NCI-H82 treated with DMSO at 0.1 percent for 48 hours (cell line): ENCODE measurements at regions not wholly inside any gene's neighbourhood (a gene's known extent, or its start where the extent isn't known, plus 50 kb on each side); places are given as distances from the start of the nearest gene placed in this dataset.

Experiments used
- DNase-seq: peaks from one replicate; lab custom pipeline; 2025; ENCODE audit not compliant: unreplicated experiment; lab: John Stamatoyannopoulos, UW

DNA sequence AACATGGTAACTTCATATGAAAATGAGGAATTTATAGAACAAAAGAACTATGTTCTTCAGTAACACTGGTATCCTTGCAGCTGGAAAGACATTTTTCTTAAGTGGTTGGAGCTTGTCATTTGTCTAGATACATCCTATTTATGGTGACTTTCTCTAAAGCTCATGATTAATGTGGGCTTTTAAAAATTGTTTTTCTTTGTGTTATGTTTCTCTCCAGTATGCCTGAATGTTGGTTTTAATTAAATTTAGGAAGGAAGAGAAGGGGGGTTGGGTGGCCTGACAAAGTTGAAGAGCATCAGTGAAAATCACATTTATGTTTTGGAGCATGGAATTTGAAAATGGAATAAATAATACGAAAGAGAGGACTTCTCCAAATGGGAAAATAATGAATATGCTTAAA is 457.1 kb upstream of the ETAA1 start:
- no peak for DNase-seq

DNA sequence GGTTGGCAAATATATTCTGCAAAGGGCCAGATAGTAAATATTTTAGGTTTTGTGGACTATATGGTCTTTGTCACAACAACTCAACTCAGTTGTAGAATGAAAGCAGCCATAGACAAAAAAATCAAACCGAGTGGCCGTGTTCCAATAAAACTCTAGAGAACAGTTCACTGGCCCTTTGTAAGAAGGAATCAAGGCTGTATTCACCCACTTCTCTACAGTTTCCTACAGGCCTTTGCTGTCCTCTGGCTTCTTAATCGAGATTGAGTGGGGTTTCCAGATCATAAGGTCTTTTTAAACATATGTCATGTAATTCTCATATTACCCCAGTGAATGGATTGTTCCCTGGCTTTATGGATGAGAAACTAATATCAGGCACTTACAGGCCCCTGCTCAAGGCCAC is 448.9 kb upstream of the ETAA1 start:
- no peak for DNase-seq

DNA sequence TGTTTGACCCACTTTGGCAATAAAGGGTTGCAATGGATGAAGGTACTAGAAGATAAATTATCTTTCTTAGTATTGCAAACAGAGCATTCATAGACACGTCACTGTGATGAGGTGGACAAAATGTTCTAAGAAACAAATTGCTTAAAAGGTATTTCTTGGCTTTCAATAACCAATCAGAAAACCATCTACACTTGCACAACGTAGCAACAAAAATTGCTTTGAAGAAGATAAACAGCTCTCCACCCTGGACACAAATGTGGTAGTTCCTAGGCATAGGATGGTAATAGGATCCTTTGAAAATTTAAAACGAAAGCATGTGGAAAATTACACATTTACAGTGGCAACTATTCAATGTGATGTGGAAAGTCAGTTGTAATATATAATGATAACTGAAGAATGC is 439.9 kb upstream of the ETAA1 start:
- no peak for DNase-seq

DNA sequence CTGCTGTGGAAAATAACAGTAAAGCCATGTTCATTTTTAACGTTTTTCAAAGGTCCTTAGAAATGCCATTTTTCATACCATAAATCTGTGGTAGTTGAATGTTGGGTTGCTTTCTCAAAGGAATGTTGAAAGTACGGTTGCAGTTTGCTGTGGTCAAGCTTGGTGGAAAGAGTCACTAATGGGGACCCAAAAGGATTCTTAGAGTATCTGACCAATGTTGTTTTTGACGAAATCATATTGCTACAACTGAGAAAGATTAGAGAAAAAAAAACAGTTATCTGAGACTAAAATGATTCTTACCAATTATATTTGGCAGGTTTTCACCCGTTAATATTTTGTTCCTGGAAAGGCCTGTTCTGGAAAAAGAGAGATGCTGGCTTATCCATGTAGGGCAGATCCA is 439.5 kb upstream of the ETAA1 start:
- no peak for DNase-seq

DNA sequence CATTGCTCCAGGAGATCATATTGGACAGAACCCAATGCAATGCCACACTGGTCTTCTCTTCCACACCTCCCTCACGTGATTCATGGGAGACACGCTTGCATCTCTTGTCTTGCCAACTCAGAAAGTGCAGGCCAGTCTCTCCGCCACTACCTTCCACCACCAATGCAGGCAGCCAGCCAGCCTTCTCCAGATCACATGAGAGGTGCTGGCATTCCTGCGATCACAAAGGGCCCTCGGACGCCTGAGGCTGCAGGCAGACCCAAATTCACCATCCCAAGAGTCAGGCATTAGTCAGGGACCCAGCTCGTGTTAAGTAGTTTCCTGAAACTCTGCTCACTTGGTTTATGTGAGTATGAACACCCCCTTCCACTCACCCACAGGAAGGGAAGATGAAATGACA is 437.0 kb upstream of the ETAA1 start:
- no peak for DNase-seq

DNA sequence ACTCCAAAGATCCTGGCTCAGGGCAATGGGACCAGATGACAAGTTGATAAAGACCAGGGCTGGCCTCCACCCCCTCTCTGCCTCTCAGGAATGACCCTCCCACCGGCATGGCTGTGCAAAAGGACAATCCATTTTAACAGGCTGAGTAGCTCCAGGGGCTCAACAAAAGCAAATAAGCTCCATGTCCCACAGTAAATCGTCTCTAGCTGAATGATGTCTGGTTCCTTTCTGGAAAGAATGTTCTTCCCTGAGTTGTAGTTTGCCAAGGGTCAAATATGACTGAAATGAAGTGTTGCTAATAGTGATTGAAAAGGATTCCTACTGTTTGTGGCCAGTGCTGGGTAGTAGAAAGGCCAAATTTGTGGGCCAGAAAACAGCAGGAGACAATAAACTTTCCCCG is 434.4 kb upstream of the ETAA1 start:
- no peak for DNase-seq

DNA sequence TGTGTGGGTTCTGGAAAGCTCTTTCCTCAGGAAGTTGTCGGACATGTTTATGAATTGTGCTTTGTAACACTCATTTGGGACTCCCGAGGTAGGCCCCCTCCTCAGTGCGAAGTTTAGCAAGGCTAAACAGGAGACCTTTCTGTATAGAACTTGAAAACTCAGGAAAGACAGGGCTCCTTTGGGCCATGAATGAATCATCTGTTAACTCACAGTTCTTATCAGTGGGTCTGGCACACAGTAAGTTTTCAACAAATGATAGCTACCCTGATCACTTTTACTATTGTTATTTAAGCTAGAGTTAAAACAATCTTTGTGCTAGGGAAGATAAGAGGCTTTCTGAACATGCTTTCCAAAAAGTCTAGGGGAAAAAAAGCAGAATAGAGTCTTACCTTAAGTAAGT is 430.5 kb upstream of the ETAA1 start:
- no peak for DNase-seq

DNA sequence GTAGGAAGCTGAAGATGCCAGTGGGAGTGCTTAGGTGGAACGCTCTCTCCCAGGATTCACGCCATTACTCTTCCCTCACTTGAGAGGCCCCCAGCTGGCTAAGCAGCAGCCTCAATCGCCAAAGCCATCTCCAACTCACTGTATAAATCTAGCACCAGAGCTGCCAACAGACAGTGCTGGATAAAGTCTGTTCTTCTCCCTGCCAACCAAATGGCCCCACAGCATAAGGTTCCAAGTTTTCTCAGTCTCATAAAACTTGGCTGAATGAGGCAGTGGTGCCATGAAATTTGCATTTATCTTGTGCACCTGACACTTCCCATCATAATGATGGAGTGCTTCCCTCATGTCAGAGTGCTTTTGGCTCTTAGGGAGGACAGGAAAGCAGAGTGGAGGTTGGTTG is 428.2 kb upstream of the ETAA1 start:
- no peak for DNase-seq

DNA sequence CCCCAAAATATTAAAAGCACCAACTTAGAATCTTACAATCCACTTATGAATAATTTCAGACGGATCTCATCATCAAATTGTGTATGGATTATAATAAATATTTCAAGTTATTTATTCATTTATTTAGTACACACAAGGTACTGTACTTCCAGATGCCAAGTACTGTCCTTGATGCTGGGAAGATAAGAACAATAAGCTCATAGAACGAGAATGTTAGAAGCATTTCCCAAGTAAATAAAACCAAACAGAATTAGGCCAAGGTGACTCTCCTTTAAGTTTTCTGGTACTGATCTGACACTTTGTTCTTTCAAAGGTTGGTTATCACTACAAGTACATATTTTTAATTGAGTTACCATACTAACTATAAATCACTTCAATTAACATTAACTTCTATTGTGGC is 416.1 kb upstream of the ETAA1 start:
- no peak for DNase-seq

DNA sequence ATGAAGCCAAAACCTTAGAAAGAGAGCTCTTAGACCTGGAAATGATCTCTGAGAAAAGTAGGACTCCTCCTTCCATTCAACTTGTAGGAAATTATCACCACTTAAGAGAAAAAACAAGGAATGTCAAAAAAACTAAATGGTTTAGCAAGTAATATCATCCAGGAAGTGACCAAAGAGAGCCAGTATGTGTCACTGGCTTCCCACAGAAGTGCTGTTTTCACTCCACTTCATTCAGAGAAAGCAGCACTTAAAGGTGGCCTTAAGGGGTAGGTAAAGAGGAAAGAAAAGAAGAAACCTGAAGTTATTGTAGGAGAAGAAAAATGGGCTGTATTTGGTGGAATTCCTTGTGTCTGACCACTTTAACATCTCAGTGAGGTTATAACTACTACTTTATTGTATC is 414.4 kb upstream of the ETAA1 start:
- no peak for DNase-seq

DNA sequence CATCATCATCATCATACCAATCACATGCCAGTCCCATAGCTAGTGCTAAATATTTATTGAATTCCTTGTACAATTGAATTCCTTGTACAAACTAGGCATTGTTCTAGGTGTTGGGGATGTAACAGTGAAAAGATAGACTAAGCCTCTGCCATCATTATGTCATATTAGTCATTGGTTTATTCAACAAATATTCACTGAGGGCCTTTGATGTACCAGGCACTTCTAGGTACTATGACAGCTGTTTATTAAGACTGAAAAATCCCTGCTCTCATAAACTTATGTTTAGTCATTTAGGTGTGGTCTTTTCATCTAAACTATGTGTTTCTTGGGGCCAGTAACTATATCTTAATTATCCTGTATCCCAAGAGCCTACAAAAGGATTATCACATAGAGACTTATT is 412.3 kb upstream of the ETAA1 start:
- no peak for DNase-seq

DNA sequence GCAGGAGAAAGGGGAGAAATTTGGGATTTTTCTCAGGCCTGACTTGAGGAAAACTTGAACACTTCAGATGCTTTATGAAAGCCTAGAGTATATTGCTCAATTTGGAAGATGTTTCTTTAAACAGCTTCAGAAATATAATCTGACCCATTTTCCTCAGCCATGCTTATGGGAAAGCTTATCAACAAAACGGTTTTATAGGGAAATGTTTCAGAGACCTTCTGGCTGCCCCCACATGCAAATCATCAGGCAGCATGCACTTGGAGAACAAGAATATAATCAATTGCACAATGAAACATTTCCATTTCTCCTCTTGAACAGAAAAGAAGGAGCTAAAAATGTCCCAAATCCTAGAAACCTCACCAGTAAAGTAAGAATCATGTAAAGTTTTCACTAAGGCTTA is 411.2 kb upstream of the ETAA1 start:
- DNase-seq, result no peak

DNA sequence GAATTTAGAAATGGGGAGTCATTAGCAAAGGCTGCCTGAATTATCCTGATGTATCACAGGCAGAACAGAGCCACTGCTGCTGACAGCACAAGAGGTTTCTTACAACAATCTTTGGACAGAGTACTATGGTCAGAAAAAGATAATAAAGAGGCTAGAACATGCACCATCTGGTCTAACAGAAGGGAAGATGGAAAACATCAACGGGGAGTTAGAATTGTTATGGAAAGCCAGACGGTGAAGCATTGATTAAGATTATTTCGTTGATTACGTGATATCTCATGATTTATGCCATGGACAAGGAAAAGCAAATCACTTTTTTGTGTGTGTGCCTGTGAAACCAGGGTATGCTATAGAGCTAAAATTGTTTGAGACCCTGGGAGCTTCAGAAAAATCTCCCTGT is 409.4 kb upstream of the ETAA1 start:
- DNase-seq, result peak; percentile 55

DNA sequence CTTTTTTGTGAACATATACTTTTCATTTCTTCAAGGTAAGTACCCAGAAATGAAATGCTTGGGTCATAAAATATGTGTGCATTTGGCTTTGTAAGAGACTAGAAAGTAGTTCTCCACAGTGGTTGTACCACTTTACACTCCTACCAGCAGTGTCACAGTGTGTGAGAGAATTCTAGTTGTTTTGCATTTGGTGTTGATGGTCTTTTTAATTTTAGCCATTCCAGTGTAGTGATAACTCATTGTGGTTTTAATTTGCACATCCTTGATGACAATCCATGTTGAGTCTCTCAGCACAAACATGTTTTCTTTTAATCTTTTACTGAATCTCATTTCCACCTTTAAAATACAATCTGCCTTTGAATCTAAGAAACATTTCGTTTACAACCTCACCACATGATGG is 402.5 kb upstream of the ETAA1 start:
- no peak for DNase-seq

DNA sequence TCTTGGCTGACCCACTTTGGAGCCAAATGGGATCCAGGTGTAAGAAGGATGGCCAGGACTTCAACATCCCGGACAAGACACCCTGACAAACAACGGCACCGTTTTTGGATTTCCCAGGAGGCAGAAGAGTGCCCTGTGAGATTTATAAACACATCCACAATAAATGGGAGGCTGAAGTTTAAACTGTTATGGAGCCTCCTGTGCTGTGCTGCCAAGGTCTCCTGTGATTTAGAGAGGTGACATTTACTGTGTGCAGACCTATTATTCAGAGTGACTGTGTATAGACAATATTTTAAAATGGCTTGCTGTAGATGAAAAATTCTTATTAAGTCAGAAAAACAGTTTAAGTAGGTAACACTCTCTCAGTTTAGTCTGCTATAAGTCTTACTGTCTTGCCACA is 401.5 kb upstream of the ETAA1 start:
- no peak for DNase-seq

DNA sequence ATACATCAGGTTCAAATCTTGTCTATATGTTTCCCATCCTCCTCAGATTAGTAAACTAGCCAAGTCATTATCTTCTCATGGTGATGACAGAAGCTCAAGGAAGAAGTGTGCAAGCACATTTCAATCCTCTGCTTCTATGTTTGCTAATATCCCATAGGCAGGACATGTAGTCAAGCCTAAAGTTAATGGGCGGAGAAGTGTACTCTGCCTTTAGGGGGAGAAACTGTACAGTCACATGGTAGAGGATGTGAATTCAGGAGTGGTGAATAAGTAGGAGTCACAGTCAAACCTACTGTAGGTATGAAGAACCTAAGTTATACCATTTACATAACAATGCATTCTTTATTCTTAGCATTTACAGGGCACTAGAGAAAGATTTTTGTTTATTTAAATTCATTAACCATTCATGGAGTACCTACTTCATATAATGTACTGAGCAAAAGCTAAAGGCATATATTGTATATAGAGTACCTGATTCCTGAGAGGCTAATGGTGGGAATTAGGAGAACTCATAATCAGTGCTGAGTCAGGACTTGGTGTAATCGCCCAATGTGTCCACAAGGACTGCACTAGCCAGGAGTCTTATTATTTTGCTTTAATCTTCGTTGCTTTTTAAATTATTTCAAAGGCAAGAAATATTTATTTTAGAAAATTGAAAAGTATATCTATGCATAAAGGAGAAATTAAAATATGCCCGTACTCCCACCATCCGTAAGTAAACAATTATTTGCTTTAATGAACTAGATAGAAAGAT is 394.3 kb upstream of the ETAA1 start:
- no peak for DNase-seq

DNA sequence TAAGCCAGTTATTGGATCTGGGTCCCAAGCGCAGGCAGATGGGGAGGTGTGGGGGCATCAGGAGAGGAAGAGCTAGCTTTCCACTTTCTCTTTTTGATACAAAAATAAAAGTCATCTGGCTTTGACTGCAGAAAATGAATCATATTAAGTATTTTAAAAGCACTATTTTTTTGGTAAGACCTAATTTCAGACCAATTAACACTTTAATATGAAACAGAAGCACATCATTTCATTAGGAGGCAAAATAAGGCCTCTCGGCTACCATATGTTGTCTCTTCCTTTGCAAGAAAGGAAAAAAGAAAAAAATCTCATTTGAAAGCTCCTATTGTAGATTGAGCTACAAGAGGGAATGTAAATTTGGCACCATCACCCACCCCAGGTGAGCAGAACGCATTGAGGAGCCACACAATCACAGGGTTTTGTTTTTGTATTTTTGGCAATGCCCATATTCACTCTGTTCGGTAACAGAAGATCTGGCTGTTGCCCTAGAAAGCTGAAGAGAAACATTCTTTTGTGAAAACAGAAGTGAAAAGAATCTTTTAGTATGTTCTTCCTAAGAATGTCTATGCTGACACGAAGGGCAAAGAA is 390.7 kb upstream of the ETAA1 start:
- no peak for DNase-seq

DNA sequence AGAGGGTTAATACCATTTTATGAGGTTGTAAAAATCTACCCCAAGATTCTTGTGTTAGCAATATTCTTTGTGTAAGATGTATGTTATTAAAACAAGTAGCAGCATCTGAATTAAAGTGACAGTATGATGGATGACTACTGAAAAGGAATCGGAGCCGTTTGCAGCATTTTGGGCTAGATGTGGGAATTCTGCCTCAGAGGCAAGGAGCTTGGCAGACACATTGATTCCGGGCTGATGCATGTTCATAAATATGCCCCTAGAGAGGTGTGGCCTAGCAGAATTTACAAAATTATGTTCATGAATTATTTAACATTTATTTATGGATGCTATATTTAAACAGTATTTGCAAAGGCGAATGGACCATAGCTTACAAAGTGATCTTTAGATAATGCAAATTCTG is 389.0 kb upstream of the ETAA1 start:
- no peak for DNase-seq

DNA sequence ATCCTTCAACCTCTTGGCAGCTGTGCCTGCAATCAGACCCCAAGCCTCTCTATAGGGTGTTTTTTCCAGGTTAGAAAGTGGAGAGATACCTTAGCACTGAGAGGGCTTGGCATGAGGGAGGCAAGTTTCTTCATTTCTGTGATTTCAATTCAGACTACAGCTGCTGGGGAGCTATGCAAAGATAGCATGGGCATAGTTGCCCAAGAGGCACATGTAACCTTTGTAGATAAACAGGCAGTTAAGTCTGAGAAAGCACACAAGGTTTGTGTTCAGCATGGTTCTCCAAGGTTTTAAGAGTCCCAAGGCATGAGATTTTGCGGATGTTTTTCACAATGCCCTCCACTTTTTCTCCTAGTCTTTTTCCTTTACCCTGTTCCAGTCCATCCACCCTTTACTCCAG is 385.0 kb upstream of the ETAA1 start:
- no peak for DNase-seq

DNA sequence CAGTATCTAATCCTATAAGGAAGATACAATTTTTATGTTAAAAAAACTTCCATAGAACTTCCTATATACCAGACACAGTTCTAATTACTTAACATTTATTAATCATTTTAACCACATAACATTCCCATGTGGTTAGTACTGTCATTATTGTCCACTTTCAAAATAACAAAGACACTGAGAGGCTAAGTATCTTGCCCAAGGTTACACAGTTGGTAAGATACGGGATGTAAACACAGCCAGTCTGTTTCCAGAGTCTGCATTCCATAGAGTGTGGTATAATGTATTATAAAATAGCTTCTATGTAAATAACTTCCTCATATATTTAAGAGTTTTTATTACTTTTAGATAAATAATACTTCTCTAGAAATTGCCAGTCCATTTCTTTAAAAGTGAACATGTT is 383.3 kb upstream of the ETAA1 start:
- no peak for DNase-seq

DNA sequence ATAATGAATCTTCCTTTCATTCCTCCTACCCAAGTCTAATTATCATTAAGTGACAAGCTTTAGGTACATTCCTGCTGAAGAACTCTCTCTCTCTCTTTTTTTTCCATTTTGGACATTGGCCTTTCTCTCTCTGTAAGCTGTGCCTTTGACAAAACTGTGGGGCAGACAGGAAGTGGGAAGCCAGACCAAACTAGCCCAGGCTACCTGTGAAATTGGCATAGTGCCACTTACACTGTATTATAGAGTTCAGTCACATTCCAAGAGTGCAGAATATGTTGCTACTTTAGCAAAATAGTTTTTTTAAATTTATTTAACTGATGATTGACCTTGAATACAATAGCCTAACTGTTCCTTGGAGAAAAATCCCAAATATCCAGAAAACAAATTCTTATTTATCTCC is 381.5 kb upstream of the ETAA1 start:
- no peak for DNase-seq

DNA sequence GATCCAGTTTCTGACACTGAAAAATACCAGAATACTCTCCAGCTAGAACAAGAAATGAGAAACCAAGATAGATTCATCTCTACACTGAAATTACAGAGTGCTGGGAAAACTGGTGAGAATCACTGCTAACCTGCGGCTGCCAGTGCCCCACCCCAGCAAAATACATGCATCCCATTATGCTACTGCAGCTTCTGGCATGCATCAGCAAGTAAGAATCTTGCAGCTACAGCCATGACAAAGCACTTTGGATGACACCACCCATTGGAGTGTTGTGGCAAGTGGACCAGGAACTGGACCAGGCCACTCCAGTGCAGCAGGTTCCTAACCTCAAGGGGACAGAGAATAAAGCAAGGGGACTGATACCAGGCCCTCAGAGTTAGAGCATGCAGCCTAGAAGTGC is 378.8 kb upstream of the ETAA1 start:
- no peak for DNase-seq

DNA sequence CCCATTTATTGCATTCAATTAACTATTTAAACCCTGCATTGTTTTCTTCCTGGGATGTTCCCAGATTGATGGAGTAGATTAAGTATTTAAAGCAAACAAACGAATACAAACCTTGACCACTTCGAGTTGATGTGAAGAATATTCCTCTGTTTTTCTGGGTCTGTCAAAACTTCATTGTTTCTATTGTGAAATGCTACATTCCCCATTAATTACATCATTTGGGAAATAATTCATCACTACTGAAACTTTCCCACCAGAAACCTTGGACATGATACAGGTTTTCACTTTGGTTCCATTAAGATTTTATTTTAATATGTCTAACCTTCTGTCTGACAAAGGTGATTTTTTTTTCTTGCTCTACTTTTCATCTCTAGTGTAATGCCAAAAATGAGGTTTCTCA is 365.1 kb upstream of the ETAA1 start:
- no peak for DNase-seq
